Loucy (cell line): ENCODE measurements at regions not wholly inside any gene's neighbourhood (a gene's known extent, or its start where the extent isn't known, plus 50 kb on each side); places are given as distances from the start of the nearest gene placed in this dataset.

Experiments
- H2AFZ ChIP-seq: fragments of 200-600 bp; sonication (generic); 2 replicates; pipeline ENCODE4 v1.6.0; 2016; ENCODE audit warnings: antibody characterized with exemption, mild to moderate bottlenecking, low read length, moderate library complexity
- H3F3A ChIP-seq: fragments of 200-600 bp; 2 replicates; pipeline ENCODE4 v1.6.0; 2016; ENCODE audit warnings: antibody characterized with exemption, low read depth, mild to moderate bottlenecking
- H3K27me3 ChIP-seq: fragments of 200-600 bp; sonication (generic); 2 replicates; pipeline ENCODE4 v1.6.1; 2014; ENCODE audit warnings: low read length, mild to moderate bottlenecking; ENCODE audit not compliant: insufficient read depth, poor library complexity, severe bottlenecking
- H3K36me3 ChIP-seq: fragments of 200-600 bp; sonication (generic); 2 replicates; pipeline ENCODE4 v1.6.1; 2016; ENCODE audit warnings: low read length; ENCODE audit not compliant: insufficient read depth
- H3K4me1 ChIP-seq: fragments of 200-600 bp; sonication (generic); 2 replicates; pipeline ENCODE4 v1.5.1; 2014; ENCODE audit warnings: low read length, mild to moderate bottlenecking; ENCODE audit not compliant: insufficient read depth, poor library complexity, severe bottlenecking
- H3K4me2 ChIP-seq: fragments of 200-600 bp; sonication (generic); 2 replicates; pipeline ENCODE4 v1.6.0; 2014; ENCODE audit warnings: antibody characterized with exemption, low read length, low read depth, mild to moderate bottlenecking; ENCODE audit not compliant: poor library complexity, severe bottlenecking
- H3K4me3 ChIP-seq: fragments of 200-600 bp; sonication (generic); 2 replicates; pipeline ENCODE4 v1.5.1; 2014; ENCODE audit warnings: low read length, mild to moderate bottlenecking, mixed read lengths; ENCODE audit not compliant: poor library complexity, severe bottlenecking
- H3K79me2 ChIP-seq: fragments of 200-600 bp; sonication (generic); 2 replicates; pipeline ENCODE4 v1.6.1; 2014; ENCODE audit warnings: low read length; ENCODE audit not compliant: insufficient read depth
- H3K9ac ChIP-seq: fragments of 200-600 bp; sonication (generic); 2 replicates; pipeline ENCODE4 v1.6.0; 2014; ENCODE audit warnings: mild to moderate bottlenecking, low read depth, low read length, moderate library complexity; ENCODE audit not compliant: poor library complexity, severe bottlenecking
- H3K9me2 ChIP-seq: fragments of 200-600 bp; sonication (generic); replicated peaks from 2 replicates; pipeline ENCODE4 v1.6.1; 2016; ENCODE audit warnings: low read depth, low read length, mixed read lengths
- H3K9me3 ChIP-seq: fragments of 200-600 bp; sonication (generic); 2 replicates; pipeline ENCODE4 v1.6.1; 2014; ENCODE audit warnings: mild to moderate bottlenecking, antibody characterized with exemption, low read length, low read depth; ENCODE audit not compliant: insufficient read depth
- H4K20me1 ChIP-seq: fragments of 200-600 bp; sonication (generic); 2 replicates; pipeline ENCODE4 v1.6.0; 2014; ENCODE audit warnings: antibody characterized with exemption, low read length, mild to moderate bottlenecking; ENCODE audit not compliant: insufficient read depth, poor library complexity, severe bottlenecking
- EZH2phosphoT487 ChIP-seq: fragments of 200-600 bp; IDR thresholded peaks from 2 replicates; pipeline ENCODE4 v1.6.1; 2018; ENCODE audit warnings: antibody characterized with exemption, mild to moderate bottlenecking, moderate library complexity, borderline replicate concordance
- TF ChIP-seq, protein P1 (sequence below): fragments of 200-600 bp; sonication (generic); conservative IDR thresholded peaks from 2 replicates; pipeline ENCODE4 v1.5.1; 2014; ENCODE audit warnings: mild to moderate bottlenecking, antibody characterized with exemption, low read length

DNA sequence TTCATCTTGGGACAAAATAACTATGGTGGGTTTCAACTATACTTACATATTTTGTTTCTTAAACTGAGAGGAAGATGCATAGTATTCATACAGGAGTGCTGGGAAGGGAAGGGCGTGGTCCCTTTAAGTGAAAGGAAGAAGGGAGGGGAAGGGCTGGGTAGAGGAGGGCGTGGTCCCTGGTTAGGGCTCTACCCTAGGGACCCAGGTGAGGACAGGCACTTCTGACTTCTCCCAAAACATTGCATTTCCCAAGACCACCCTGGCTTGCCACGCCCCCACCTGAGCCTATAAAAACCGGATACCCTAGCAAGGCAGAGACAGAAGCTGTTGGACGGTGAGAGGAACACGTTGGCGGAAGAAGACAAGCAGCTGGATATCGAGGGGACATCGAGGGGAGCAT, 157.6 kb upstream of the PLXNA4 start:
- H3K4me2 ChIP-seq, result no peak overlapping the region
- no peaks in the 10 kb centered on the region for H4K20me1 ChIP-seq
- no peak overlapping the region for H2AFZ ChIP-seq
- H3F3A ChIP-seq, result no peaks in the 10 kb centered on the region
- TF ChIP-seq, protein P1, sequence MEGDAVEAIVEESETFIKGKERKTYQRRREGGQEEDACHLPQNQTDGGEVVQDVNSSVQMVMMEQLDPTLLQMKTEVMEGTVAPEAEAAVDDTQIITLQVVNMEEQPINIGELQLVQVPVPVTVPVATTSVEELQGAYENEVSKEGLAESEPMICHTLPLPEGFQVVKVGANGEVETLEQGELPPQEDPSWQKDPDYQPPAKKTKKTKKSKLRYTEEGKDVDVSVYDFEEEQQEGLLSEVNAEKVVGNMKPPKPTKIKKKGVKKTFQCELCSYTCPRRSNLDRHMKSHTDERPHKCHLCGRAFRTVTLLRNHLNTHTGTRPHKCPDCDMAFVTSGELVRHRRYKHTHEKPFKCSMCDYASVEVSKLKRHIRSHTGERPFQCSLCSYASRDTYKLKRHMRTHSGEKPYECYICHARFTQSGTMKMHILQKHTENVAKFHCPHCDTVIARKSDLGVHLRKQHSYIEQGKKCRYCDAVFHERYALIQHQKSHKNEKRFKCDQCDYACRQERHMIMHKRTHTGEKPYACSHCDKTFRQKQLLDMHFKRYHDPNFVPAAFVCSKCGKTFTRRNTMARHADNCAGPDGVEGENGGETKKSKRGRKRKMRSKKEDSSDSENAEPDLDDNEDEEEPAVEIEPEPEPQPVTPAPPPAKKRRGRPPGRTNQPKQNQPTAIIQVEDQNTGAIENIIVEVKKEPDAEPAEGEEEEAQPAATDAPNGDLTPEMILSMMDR, result no peak
- TF ChIP-seq EZH2phosphoT487, result no peak
- H3K9ac ChIP-seq, result no peak overlapping the region
- no peaks in the 10 kb centered on the region for H3K4me1 ChIP-seq
- H3K36me3 ChIP-seq, result no peaks in the 10 kb centered on the region
- H3K27me3 ChIP-seq, result no peaks in the 10 kb centered on the region
- H3K9me3 ChIP-seq, result no peaks in the 10 kb centered on the region
- H3K79me2 ChIP-seq, result no peaks in the 10 kb centered on the region
- no peaks in the 10 kb centered on the region for H3K9me2 ChIP-seq
- no peak overlapping the region for H3K4me3 ChIP-seq

DNA sequence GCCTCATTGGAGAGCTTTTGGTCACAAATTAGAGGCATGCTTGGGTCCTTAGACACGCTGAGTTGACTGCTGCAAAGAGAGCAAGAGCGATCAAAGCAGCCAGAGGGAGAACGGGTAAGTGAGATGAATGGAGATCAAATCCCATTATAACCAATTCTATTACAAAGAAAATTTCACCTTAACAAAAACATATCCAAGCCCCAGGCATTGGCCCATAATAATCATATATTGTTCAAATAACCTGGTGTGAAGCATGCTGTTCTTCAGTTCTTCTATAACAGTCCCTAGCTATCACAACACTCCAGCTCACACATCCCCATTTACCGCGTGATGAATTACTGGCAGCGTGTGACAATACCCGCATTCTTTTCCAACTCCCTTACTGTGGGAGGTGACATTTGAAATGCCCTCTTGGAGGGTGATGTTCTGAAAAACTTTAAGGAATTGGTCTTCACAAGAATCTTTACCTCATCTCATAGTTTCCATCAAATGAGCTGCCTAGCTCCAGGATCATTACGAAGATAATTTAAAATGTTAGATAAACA, 156.1 kb upstream of the PLXNA4 start:
- Histone ChIP-seq H3K4me2 (no peak overlapping the region), H3K36me3 (no peaks in the 10 kb centered on the region), H3K9ac (no peak overlapping the region), H2AFZ (no peak overlapping the region), H3K4me1 (no peaks in the 10 kb centered on the region), H3K27me3 (no peaks in the 10 kb centered on the region), H3F3A (no peaks in the 10 kb centered on the region), H3K4me3 (no peak overlapping the region), H3K9me3 (no peaks in the 10 kb centered on the region), H3K9me2 (no peaks in the 10 kb centered on the region), H3K79me2 (no peaks in the 10 kb centered on the region), H4K20me1 (no peaks in the 10 kb centered on the region)
- no peak for TF ChIP-seq EZH2phosphoT487
- TF ChIP-seq, protein P1, result no peak

DNA sequence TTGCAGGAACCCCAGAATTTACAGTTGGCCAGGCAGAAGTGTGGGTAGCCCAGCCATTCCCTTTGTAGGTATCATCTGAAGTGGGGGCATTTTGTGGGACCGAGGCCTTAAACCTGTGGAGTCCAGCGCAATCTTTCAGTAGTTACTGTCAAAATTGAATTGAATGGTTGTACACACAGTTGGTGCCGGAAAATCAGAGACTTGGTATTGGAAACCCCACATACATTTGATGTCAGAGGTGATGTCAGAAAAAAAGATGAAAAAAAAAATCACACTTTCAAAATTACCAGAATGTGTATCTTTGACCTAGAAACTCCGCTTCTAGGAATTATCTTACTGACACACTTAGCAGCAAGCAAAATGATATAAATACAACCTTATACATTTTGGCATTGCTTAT, 153.8 kb upstream of the PLXNA4 start:
- H2AFZ ChIP-seq, result no peak overlapping the region
- no peak overlapping the region for H3K4me2 ChIP-seq
- H3K9me3 ChIP-seq, result no peaks in the 10 kb centered on the region
- H3K9me2 ChIP-seq, result no peaks in the 10 kb centered on the region
- H3K9ac ChIP-seq, result no peak overlapping the region
- no peaks in the 10 kb centered on the region for H3K27me3 ChIP-seq
- H3K36me3 ChIP-seq, result no peaks in the 10 kb centered on the region
- H3K4me1 ChIP-seq, result no peaks in the 10 kb centered on the region
- TF ChIP-seq, protein P1, result no peak
- TF ChIP-seq EZH2phosphoT487, result no peak
- no peaks in the 10 kb centered on the region for H3K79me2 ChIP-seq
- no peaks in the 10 kb centered on the region for H3F3A ChIP-seq
- H3K4me3 ChIP-seq, result no peak overlapping the region
- no peaks in the 10 kb centered on the region for H4K20me1 ChIP-seq
